K562 (cell line): ENCODE measurements at regions not wholly inside any gene's neighbourhood (a gene's known extent, or its start where the extent isn't known, plus 50 kb on each side); places are given as distances from the start of the nearest gene placed in this dataset.

Source experiments
- ATAC-seq: fragments of 200-7000 bp; cut with Tn5 transposase; 3 replicates; pipeline ENCODE4 v1.9.1; 2020; ENCODE audit warnings: moderate library complexity
- BruUV-seq: library from RNA; stranded (reverse); fragments of 400-500 nt; replicated peaks from 2 replicates; lab custom pipeline; 2021; lab: Mats Ljungman, UMichigan
- CTCF ChIA-PET: fragments of 300-600 bp; formaldehyde crosslinking; extraction: SDS; loops from one replicate; lab custom pipeline; 2021; ENCODE audit warnings: low intra/inter-chr PET ratio; lab: Yijun Ruan, JAX
- POLR2A ChIA-PET: fragments of 300-600, 350-650 bp; sonication (Branson Sonifier 250); formaldehyde crosslinking; extraction: SDS; loops from one replicate; lab custom pipeline; 2021; ENCODE audit warnings: antibody characterized with exemption, inconsistent platforms; lab: Yijun Ruan, JAX
- DNase-seq, 4 experiments: peaks; one replicate each; pipeline versions ENCODE4 v3.0.0 to v3.0.0-alpha.2; 2011 to 2018; ENCODE audit warnings: low spot score in 3 of 4, mixed read lengths in 3 of 4; ENCODE audit errors: extremely low read depth in 1 of 4
- FAIRE-seq: peaks from 2 replicates; lab custom pipeline; 2011; peaks lifted over from hg19 to GRCh38; lab: Jason Lieb, UNC
- H2AFZ ChIP-seq: 2 replicates; pipeline ENCODE4 v1.6.0; 2011; ENCODE audit warnings: low read depth, low read length, control low read depth, inconsistent platforms
- H3K27ac ChIP-seq: fragments of 200-600 bp; 3 replicates; pipeline ENCODE4 v1.8.0; 2011; ENCODE audit warnings: low read depth, mild to moderate bottlenecking, control low read depth, inconsistent platforms, low read length, moderate library complexity, mixed read lengths; ENCODE audit errors: extremely low read depth
- H3K27me3 ChIP-seq, 2 experiments: fragments of 300-600 bp in 1 of 2; 2 replicates in 1 of 2; 3 replicates in 1 of 2; pipeline versions ENCODE4 v1.6.0 to v1.8.0; 2011; ENCODE audit warnings: inconsistent platforms in 2 of 2, low read length in 2 of 2, mild to moderate bottlenecking in 1 of 2, mixed read lengths in 1 of 2, moderate library complexity in 1 of 2; ENCODE audit not compliant: control insufficient read depth in 2 of 2, insufficient read depth in 2 of 2
- H3K36me3 ChIP-seq: fragments of 300-600 bp; 3 replicates; pipeline ENCODE4 v1.8.0; 2011; ENCODE audit warnings: mild to moderate bottlenecking, low read length, inconsistent platforms; ENCODE audit not compliant: control insufficient read depth, insufficient read depth
- H3K4me1 ChIP-seq, 2 experiments: fragments of 200-600 bp in 1 of 2; replicated peaks in 1 of 2; 2 replicates in 1 of 2; 3 replicates in 1 of 2; pipeline versions ENCODE4 v1.5.1 to v1.8.0; 2011; ENCODE audit warnings: inconsistent platforms in 2 of 2, low read length in 2 of 2, mild to moderate bottlenecking in 1 of 2, mixed read lengths in 1 of 2, moderate library complexity in 1 of 2; ENCODE audit not compliant: control insufficient read depth in 2 of 2, insufficient read depth in 2 of 2
- H3K4me2 ChIP-seq: 2 replicates; pipeline ENCODE4 v1.6.1; 2011; ENCODE audit warnings: low read length, control low read depth, inconsistent platforms, mixed read lengths; ENCODE audit not compliant: insufficient read depth
- H3K4me3 ChIP-seq: fragments of 200-600 bp; sonication (generic), shearing (Covaris generic); 2 replicates; pipeline ENCODE4 v1.5.1; 2016; ENCODE audit warnings: control low read depth, inconsistent platforms
- H3K79me2 ChIP-seq: fragments of 200-600 bp; 3 replicates; pipeline ENCODE4 v1.8.0; 2011; ENCODE audit warnings: low read length, inconsistent platforms; ENCODE audit not compliant: control insufficient read depth, insufficient read depth
- H3K9ac ChIP-seq, 2 experiments: 2 replicates each; pipeline versions ENCODE4 v1.6.0 to v1.6.1; 2011; ENCODE audit warnings: low read depth in 2 of 2, low read length in 2 of 2, control low read depth in 1 of 2, inconsistent platforms in 1 of 2, mild to moderate bottlenecking in 1 of 2, mixed read lengths in 1 of 2; ENCODE audit not compliant: insufficient read depth in 1 of 2
- H3K9me1 ChIP-seq: one replicate; pipeline ENCODE4 v1.6.0; 2011; ENCODE audit warnings: inconsistent platforms, mild to moderate bottlenecking, low read length, moderate library complexity; ENCODE audit not compliant: control insufficient read depth, insufficient read depth
- H3K9me3 ChIP-seq: replicated peaks from 2 replicates; pipeline ENCODE4 v1.5.1; 2011; ENCODE audit warnings: low read depth, low read length, inconsistent platforms; ENCODE audit not compliant: control insufficient read depth, insufficient read depth
- H4K20me1 ChIP-seq: replicated peaks from 2 replicates; pipeline ENCODE4 v1.6.1; 2011; ENCODE audit warnings: low read length, inconsistent platforms, mixed read lengths; ENCODE audit not compliant: control insufficient read depth, insufficient read depth
- AFF1 ChIP-seq, 2 experiments: fragments of 450-650 bp; IDR thresholded peaks; 2 replicates each; pipeline ENCODE4 v1.6.1; 2018; ENCODE audit warnings: mild to moderate bottlenecking in 2 of 2, low read depth in 1 of 2; ENCODE audit not compliant: partially characterized antibody in 2 of 2
- E2F3 ChIP-seq: fragments of 250-450 bp; sonication (Bioruptor Pico); IDR thresholded peaks from 2 replicates; pipeline ENCODE4 v1.4.0; 2020; ENCODE audit warnings: mild to moderate bottlenecking
- LCOR ChIP-seq: sonication (generic); formaldehyde crosslinking; IDR thresholded peaks from 2 replicates; pipeline ENCODE4 v1.8.0; 2022; ENCODE audit warnings: mild to moderate bottlenecking, missing genetic modification reagents
- MEF2A ChIP-seq: IDR thresholded peaks from 2 replicates; pipeline ENCODE4 v1.6.1; 2011; ENCODE audit warnings: low read depth, mild to moderate bottlenecking, low read length, moderate library complexity; ENCODE audit not compliant: control insufficient read depth
- MYC ChIP-seq, 2 experiments: fragments of 250-450 bp in 1 of 2; sonication (Bioruptor Pico) in 1 of 2; IDR thresholded peaks; 2 replicates each; pipeline versions ENCODE4 v1.5.1 to v1.6.1; 2012 to 2021; ENCODE audit warnings: low read depth in 2 of 2, borderline replicate concordance in 1 of 2, improper control_type of control experiment in 1 of 2, low read length in 1 of 2, mild to moderate bottlenecking in 1 of 2, moderate library complexity in 1 of 2
- NBN ChIP-seq: fragments of 450-650 bp; IDR thresholded peaks from 2 replicates; pipeline ENCODE4 v1.6.1; 2016; ENCODE audit warnings: low read depth, mild to moderate bottlenecking
- NFIX ChIP-seq: fragments of 250-450 bp; sonication (Bioruptor Pico); IDR thresholded peaks from 2 replicates; pipeline ENCODE4 v1.4.0; 2020; ENCODE audit warnings: low read depth, mild to moderate bottlenecking, moderate library complexity
- NR3C1 ChIP-seq: sonication (generic); formaldehyde crosslinking; IDR thresholded peaks from 2 replicates; pipeline ENCODE4 v1.8.1; 2022; ENCODE audit warnings: missing genetic modification reagents
- SP2 ChIP-seq: IDR thresholded peaks from 2 replicates; pipeline ENCODE4 v1.6.1; 2011; ENCODE audit warnings: mild to moderate bottlenecking, low read depth, low read length, moderate library complexity; ENCODE audit not compliant: poor library complexity, severe bottlenecking; ENCODE audit errors: extremely low read depth
- TFAM ChIP-seq: fragments of 250-450 bp; sonication (Bioruptor Pico); conservative IDR thresholded peaks from 2 replicates; pipeline ENCODE4 v1.5.0; 2021; ENCODE audit warnings: mild to moderate bottlenecking, moderate library complexity
- THRAP3 ChIP-seq: fragments of 450-650 bp; IDR thresholded peaks from 2 replicates; pipeline ENCODE4 v1.6.1; 2016; ENCODE audit warnings: mild to moderate bottlenecking, inconsistent platforms, borderline replicate concordance
- ZSCAN29 ChIP-seq: fragments of 450-650 bp; IDR thresholded peaks from 2 replicates; pipeline ENCODE4 v1.6.1; 2017
- WGBS: fragments of 100-300 bp; shearing (Covaris generic); methylation state at CpG from one replicate; pipeline ENCODE4 v1.1.6; 2016; ENCODE audit warnings: low coverage, mixed read lengths; ENCODE audit not compliant: insufficient coverage; ENCODE audit errors: missing lambda C conversion rate; 5-methylcytosine and 5-hydroxymethylcytosine counted together
- in situ Hi-C: fragments of 300-500 bp; cut with MboI; formaldehyde crosslinking; loops from 4 replicates; pipeline ENCODE4 v1.15.0; 2018; ENCODE audit warnings: inconsistent platforms, mixed read lengths
- intact Hi-C: fragments of 100-400 bp; cut with micrococcal nuclease; formaldehyde crosslinking; loops from 2 replicates; pipeline ENCODE4 v1.14.2; 2022
- TF ChIP-seq, protein P1 (sequence below): sonication (generic); formaldehyde crosslinking; IDR thresholded peaks from 2 replicates; pipeline ENCODE4 v1.8.1; 2023; ENCODE audit warnings: mild to moderate bottlenecking, missing genetic modification reagents

- TF ChIP-seq AFF1 (IDR thresholded peaks at IDR 0.05; ENCODE audit: low read depth in 1 of 2, partially characterized antibody in 2 of 2) (no peak), MEF2A (no peak)
Observed at GRCh38 chr9:88923653-88924288, 67.5 kb upstream of the S1PR3 start (continued).

GRCh38 chr9:88925481-88925880 is 65.8 kb upstream of the S1PR3 start:
- in situ Hi-C loops = no loop called here
- Histone ChIP-seq H3K9me3 (no peaks in the 10 kb centered on the region), H3K9ac (no peak overlapping the region), H4K20me1 (no peaks in the 10 kb centered on the region), H2AFZ (no peak overlapping the region), H3K4me3 (no peak overlapping the region), H3K27me3 (no peaks in the 10 kb centered on the region), H3K4me1 (peaks cover 0 to 5% of the 10 kb centered on the region in 2 experiments; a peak in 2 of 5 replicates), H3K27ac (no peak overlapping the region), H3K79me2 (no peaks in the 10 kb centered on the region), H3K9me1 (no peaks in the 10 kb centered on the region), H3K36me3 (no peaks in the 10 kb centered on the region), H3K4me2 (no peak overlapping the region)
- BruUV-seq = no TSS peak
- 64% methylated on average over 4 of the region's 5 CpGs for WGBS
- ChIA-PET POLR2A (no interaction called here), CTCF (no interaction called here)
- no peak for FAIRE-seq
- intact Hi-C loops = no loop called here
- no peak for ATAC-seq
- no peak for DNase-seq
- no peak for TF ChIP-seq NR3C1 (CRISPR knock-in tag)
- TF ChIP-seq, protein P1, sequence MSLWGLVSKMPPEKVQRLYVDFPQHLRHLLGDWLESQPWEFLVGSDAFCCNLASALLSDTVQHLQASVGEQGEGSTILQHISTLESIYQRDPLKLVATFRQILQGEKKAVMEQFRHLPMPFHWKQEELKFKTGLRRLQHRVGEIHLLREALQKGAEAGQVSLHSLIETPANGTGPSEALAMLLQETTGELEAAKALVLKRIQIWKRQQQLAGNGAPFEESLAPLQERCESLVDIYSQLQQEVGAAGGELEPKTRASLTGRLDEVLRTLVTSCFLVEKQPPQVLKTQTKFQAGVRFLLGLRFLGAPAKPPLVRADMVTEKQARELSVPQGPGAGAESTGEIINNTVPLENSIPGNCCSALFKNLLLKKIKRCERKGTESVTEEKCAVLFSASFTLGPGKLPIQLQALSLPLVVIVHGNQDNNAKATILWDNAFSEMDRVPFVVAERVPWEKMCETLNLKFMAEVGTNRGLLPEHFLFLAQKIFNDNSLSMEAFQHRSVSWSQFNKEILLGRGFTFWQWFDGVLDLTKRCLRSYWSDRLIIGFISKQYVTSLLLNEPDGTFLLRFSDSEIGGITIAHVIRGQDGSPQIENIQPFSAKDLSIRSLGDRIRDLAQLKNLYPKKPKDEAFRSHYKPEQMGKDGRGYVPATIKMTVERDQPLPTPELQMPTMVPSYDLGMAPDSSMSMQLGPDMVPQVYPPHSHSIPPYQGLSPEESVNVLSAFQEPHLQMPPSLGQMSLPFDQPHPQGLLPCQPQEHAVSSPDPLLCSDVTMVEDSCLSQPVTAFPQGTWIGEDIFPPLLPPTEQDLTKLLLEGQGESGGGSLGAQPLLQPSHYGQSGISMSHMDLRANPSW (CRISPR knock-in tag) = no peak
- TF ChIP-seq NBN = no peak
- TF ChIP-seq NFIX (CRISPR knock-in tag) = no peak
- no peak for TF ChIP-seq THRAP3
- TF ChIP-seq LCOR (CRISPR knock-in tag) = no peak
- no peak for TF ChIP-seq ZSCAN29
- no peak for TF ChIP-seq SP2
- TF ChIP-seq MYC (IDR thresholded peaks at IDR 0.05; ENCODE audit: low read depth, low read length) = no peak
- TF ChIP-seq MYC (CRISPR knock-in tag; IDR thresholded peaks at IDR 0.05; ENCODE audit: borderline replicate concordance, low read depth) = no peak
- no peak for TF ChIP-seq E2F3 (CRISPR knock-in tag)
- TF ChIP-seq TFAM (CRISPR knock-in tag) = no peak
